HG03060 (cell line): ENCODE measurements at regions not wholly inside any gene's neighbourhood (a gene's known extent, or its start where the extent isn't known, plus 50 kb on each side); places are given as distances from the start of the nearest gene placed in this dataset.
"Not testable (repeated sequence)": the region's sequence is repeated elsewhere in the genome, so short reads cannot be mapped to it uniquely, and the experiment has no call there.

ENCODE experiments used
- ATAC-seq: cut with Tn5 transposase; IDR thresholded peaks from one replicate; pipeline ENCODE4 v1.9.1; 2021; ENCODE audit warnings: low read depth, moderate number of reproducible peaks; ENCODE audit not compliant: unreplicated experiment

- ATAC-seq: no peak
These were observed 173.9 kb upstream of the PGRMC2 start for GRCh38 chr4:128461291-128462102.

- ATAC-seq: no peak
These were observed 171.9 kb upstream of the PGRMC2 start for GRCh38 chr4:128459547-128459946.

- no peak for ATAC-seq
These were observed 171.2 kb upstream of the PGRMC2 start for GRCh38 chr4:128458816-128459215.

GRCh38 chr4:128457726-128458125 is 170.1 kb upstream of the PGRMC2 start:
- ATAC-seq: no peak

GRCh38 chr4:128456171-128456570 is 168.6 kb upstream of the PGRMC2 start:
- no peak for ATAC-seq

GRCh38 chr4:128455480-128455879 is 167.9 kb upstream of the PGRMC2 start:
- no peak for ATAC-seq

- ATAC-seq: no peak
These were observed 167.3 kb upstream of the PGRMC2 start for GRCh38 chr4:128454881-128455280.

- peak; percentile 96 for ATAC-seq
These were observed 166.8 kb upstream of the PGRMC2 start for GRCh38 chr4:128454281-128454871.

- ATAC-seq: no peak
These were observed 164.8 kb upstream of the PGRMC2 start for GRCh38 chr4:128452415-128452814.

GRCh38 chr4:128451270-128451905 is 163.8 kb upstream of the PGRMC2 start:
- no peak for ATAC-seq

GRCh38 chr4:128450326-128451120 is 162.9 kb upstream of the PGRMC2 start:
- no peak for ATAC-seq

GRCh38 chr4:128449251-128449650 is 161.6 kb upstream of the PGRMC2 start:
- no peak for ATAC-seq

GRCh38 chr4:128444544-128445302 is 157.1 kb upstream of the PGRMC2 start:
- no peak for ATAC-seq

- ATAC-seq: no peak
These were observed 153.3 kb upstream of the PGRMC2 start for GRCh38 chr4:128440923-128441322.

GRCh38 chr4:128437023-128437422 is 149.4 kb upstream of the PGRMC2 start:
- ATAC-seq: not testable (repeated sequence)

- not testable (repeated sequence) for ATAC-seq
These were observed 141.5 kb upstream of the PGRMC2 start for GRCh38 chr4:128429023-128429613.

- no peak for ATAC-seq
These were observed 140.8 kb upstream of the PGRMC2 start for GRCh38 chr4:128428397-128428796.

GRCh38 chr4:128427832-128428366 is 140.3 kb upstream of the PGRMC2 start:
- no peak for ATAC-seq
